Lower leg skin (tissue), 4 donors: ENCODE measurements at regions not wholly inside any gene's neighbourhood (a gene's known extent, or its start where the extent isn't known, plus 50 kb on each side); places are given as distances from the start of the nearest gene placed in this dataset.

Experiments used
- DNase-seq, 2 donors: peaks; one replicate each; pipeline ENCODE4 v3.0.0-alpha.2; 2019; ENCODE audit warnings: low spot score in 2 of 2
- H3K4me3 ChIP-seq: fragments of 200-600 bp; sonication (generic); 2 replicates; pipeline ENCODE4 v1.5.1; 2017; ENCODE audit warnings: mild to moderate bottlenecking, low read depth; ENCODE audit not compliant: poor library complexity, severe bottlenecking
- POLR2A ChIP-seq, 2 donors: fragments of 450-650 bp; IDR thresholded peaks; one replicate each; pipeline ENCODE4 v1.6.1; 2016 to 2017; ENCODE audit warnings: antibody characterized with exemption in 2 of 2, mild to moderate bottlenecking in 1 of 2, moderate library complexity in 1 of 2
- WGBS, 2 donors: methylation state at CpG; one replicate each; pipeline ENCODE4 v1.1.5; 2018; 5-methylcytosine and 5-hydroxymethylcytosine counted together
- intact Hi-C: fragments of 100-400 bp; cut with DNase I; formaldehyde crosslinking; loops from one replicate; pipeline ENCODE4 v1.15.0; 2023; ENCODE audit warnings: low total_unique reads
- TF ChIP-seq, protein P1 (sequence below), 3 donors: fragments of 450-650 bp; IDR thresholded peaks; one replicate each; pipeline ENCODE4 v1.5.1; 2016; ENCODE audit warnings: antibody characterized with exemption in 3 of 3, mild to moderate bottlenecking in 3 of 3, moderate library complexity in 2 of 3

DNA sequence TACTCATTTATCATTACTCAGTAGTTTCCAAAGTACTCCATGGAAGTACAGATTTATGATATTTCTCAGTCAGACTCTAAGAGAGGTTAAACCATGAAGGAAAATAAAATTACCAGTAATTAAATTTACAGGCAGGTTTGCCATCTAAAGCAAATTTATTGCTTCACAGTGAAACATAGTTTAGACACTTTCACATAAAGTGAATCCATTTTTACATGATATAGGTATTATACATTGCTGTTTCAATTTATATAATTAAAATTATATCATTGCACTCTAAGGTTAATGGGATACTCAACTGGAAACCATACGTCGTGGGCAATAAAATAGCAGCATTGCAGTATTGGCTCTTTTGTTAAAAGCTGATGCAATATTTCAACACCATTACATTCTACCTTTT, 202.8 kb downstream of the SLIT2 start:
- WGBS, 2 donors: 86 to 87% methylated on average over 2 of the region's 2 CpGs
- H3K4me3 ChIP-seq: no peak overlapping the region
- intact Hi-C loops: no loop called here
- TF ChIP-seq POLR2A (IDR thresholded peaks at IDR 0.05): no peak
- TF ChIP-seq, protein P1, sequence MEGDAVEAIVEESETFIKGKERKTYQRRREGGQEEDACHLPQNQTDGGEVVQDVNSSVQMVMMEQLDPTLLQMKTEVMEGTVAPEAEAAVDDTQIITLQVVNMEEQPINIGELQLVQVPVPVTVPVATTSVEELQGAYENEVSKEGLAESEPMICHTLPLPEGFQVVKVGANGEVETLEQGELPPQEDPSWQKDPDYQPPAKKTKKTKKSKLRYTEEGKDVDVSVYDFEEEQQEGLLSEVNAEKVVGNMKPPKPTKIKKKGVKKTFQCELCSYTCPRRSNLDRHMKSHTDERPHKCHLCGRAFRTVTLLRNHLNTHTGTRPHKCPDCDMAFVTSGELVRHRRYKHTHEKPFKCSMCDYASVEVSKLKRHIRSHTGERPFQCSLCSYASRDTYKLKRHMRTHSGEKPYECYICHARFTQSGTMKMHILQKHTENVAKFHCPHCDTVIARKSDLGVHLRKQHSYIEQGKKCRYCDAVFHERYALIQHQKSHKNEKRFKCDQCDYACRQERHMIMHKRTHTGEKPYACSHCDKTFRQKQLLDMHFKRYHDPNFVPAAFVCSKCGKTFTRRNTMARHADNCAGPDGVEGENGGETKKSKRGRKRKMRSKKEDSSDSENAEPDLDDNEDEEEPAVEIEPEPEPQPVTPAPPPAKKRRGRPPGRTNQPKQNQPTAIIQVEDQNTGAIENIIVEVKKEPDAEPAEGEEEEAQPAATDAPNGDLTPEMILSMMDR (IDR thresholded peaks at IDR 0.05): no peak
- no peak for DNase-seq

DNA sequence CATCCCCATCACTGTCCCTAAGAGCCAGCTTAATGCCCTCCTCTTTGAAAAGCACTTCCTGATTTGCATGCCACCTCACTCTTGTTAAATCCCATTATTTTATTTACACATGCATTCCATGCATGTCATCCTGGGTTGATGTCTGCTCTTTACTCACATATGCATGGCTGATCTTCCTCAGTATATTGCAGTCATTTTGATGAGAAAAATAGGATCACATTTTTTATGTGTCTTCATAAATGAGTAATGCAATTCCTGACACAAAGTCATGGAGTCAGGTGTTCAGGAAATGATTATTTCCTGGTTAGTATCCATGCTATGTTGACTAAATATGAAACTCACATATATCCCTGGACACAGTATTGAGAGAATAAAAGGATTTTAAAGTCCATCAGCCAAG, 204.7 kb downstream of the SLIT2 start:
- intact Hi-C loops: no loop called here
- no peak for DNase-seq
- TF ChIP-seq, protein P1 (IDR thresholded peaks at IDR 0.05): no peak
- TF ChIP-seq POLR2A (IDR thresholded peaks at IDR 0.05): no peak
- no peak overlapping the region for H3K4me3 ChIP-seq

DNA sequence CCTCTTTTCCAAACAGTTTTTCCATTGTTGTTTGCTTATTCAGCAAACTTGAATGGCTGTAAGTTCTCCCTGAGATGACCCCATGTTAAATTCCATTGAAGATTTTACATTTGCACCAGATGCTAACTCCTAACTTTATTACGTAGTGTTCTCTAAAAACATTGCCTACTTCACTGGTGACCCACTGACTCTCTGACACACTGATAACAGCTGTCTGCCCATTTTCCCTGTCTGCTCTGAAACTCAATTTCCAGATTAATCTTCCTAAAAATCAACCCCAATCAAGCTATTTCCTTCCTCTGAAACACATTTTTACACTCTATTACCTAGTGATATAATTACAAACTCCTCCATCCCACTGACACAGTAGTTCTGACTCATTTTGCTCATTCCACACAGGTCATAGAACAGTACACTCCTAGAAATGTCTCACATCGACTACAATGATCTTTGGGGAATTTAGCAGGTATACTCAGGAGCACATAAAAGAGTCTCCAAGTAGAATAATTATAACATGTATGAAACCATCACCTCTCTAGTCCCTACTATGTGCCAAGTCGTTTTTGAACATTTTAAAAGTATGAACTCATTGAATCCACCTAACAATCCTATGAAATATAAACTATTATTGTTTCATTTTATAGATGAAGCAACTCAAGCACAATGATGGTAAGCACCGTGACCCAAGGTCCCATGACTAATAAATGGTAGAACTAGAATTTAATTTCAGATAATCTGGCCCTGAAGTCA, 210.9 kb downstream of the SLIT2 start:
- intact Hi-C loops: no loop called here
- WGBS, 2 donors: 77 to 80% methylated on average over 4 of the region's 4 CpGs

DNA sequence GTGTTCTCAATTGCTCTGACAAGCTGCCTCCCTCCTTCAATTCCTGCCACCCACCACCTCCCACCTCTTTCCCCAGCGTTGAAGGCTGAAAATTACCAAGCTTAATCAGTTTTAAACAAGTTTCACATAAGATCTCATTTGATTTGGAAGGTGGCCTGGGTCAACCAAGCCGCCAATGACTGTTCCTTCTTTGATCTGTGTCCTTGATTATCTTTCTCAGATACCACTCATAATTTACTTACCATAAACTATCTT, 211.4 kb downstream of the SLIT2 start:
- H3K4me3 ChIP-seq: no peak overlapping the region
- 78 to 83% methylated on average over 2 of the region's 2 CpGs for WGBS, 2 donors
- intact Hi-C loops: no loop called here
- no peak for TF ChIP-seq POLR2A (IDR thresholded peaks at IDR 0.05)
- TF ChIP-seq, protein P1 (IDR thresholded peaks at IDR 0.05): no peak
- DNase-seq: no peak

More for the DNA sequence above, 210.9 kb downstream of the SLIT2 start:
- no peak overlapping the region for H3K4me3 ChIP-seq
- no peak for DNase-seq
- no peak for TF ChIP-seq POLR2A (IDR thresholded peaks at IDR 0.05)
- TF ChIP-seq, protein P1 (IDR thresholded peaks at IDR 0.05): no peak

DNA sequence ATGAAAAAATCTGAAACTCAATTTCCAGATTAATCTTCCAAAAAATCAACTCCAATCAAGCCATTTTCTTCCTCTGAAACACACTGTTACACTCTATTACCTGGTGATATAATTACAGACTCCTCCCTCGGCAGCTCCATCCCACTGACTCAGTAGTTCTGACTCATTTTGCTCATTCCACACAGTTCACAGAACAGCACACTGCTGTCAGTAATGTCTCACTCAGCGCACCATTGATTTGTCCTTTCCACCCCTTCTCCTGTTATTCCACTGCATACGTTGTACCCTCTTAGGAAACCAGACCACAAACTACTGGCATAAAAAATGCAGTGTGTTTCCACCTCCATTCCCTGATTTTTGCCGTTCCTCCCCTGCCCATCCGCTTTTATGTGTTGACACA, 212.7 kb downstream of the SLIT2 start:
- intact Hi-C loops: no loop called here
- no peak for DNase-seq
- TF ChIP-seq, protein P1 (IDR thresholded peaks at IDR 0.05): no peak
- no peak for TF ChIP-seq POLR2A (IDR thresholded peaks at IDR 0.05)
- no peak overlapping the region for H3K4me3 ChIP-seq
- WGBS, 2 donors: 83 to 89% methylated on average over 5 of the region's 5 CpGs

DNA sequence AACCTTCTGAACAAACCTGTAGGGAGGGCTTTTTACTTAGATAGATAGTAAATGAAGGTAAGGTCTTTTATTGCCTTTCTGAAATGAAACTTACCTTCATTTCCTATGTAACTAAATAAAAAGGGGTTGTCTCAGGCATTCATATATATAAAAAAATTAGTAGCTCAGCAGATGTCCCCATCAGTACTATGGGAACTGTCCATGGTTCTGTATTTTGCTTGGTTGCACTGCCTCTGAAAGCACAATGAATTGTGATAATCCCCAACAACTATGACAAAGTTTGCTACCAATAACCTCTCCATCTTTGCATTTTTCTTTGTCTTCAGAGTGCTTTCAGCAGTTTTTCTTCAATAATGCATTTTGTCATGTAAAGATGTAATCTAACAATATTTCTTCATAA, 222.4 kb downstream of the SLIT2 start:
- no peak for TF ChIP-seq POLR2A (IDR thresholded peaks at IDR 0.05)
- TF ChIP-seq, protein P1 (IDR thresholded peaks at IDR 0.05): no peak
- intact Hi-C loops: no loop called here
- no peak overlapping the region for H3K4me3 ChIP-seq
- DNase-seq: no peak
